ENCODE measurements at regions not wholly inside any gene's neighbourhood (a gene's known extent, or its start where the extent isn't known, plus 50 kb on each side); places are given as distances from the start of the nearest gene placed in this dataset.

- POLR2A ChIA-PET, result no interaction called here
- TF ChIP-seq NFE2 (CRISPR knock-in tag; IDR thresholded peaks at IDR 0.05), result no peak
- no peak for TF ChIP-seq ZNF501 (CRISPR knock-in tag; IDR thresholded peaks at IDR 0.05)
- no peak for TF ChIP-seq ZBTB14 (CRISPR knock-in tag; IDR thresholded peaks at IDR 0.05)
- Histone ChIP-seq H3K27me3 (ENCODE audit: control insufficient read depth in 1 of 2, insufficient read depth in 2 of 2, low read length in 2 of 2) (no peaks in the 10 kb centered on the region), H3K9me3 (ENCODE audit: low read length) (no peaks in the 10 kb centered on the region), H3K27ac (ENCODE audit: extremely low read length, insufficient read depth, low read length) (no peak overlapping the region), H3K36me3 (replicated peaks in 1 of 2; ENCODE audit: control insufficient read depth in 1 of 2, insufficient read depth in 2 of 2, low read length in 2 of 2) (no peaks in the 10 kb centered on the region), H3K9ac (ENCODE audit: insufficient read depth, low read depth, low read length) (no peak overlapping the region), H3K4me1 (ENCODE audit: insufficient read depth, low read length) (no peaks in the 10 kb centered on the region), H2AFZ (ENCODE audit: low read length) (no peak overlapping the region), H4K20me1 (ENCODE audit: insufficient read depth, low read length) (no peaks in the 10 kb centered on the region), H3K79me2 (ENCODE audit: insufficient read depth, low read length) (no peaks in the 10 kb centered on the region), H3K4me3 (replicated peaks in 1 of 3; ENCODE audit: insufficient read depth in 1 of 3, low read depth in 2 of 3, low read length in 3 of 3) (no peak overlapping the region), H3K4me2 (ENCODE audit: low read depth, low read length) (no peak overlapping the region)
- BruUV-seq (replicated peaks), result no TSS peak
- in situ Hi-C loops (cut with HindIII; ENCODE audit: extremely low pct_ligation_motif_present, low pct_unique_long_range_greater_than_20kb) (no loop called here), intact Hi-C loops (cut with micrococcal nuclease; ENCODE audit: unreplicated experiment) (no loop called here)
- DNase-seq (ENCODE audit: low spot score) (no peak), ATAC-seq (no peak), FAIRE-seq (no peak)
- 5% methylated on average over 3 of the region's 3 CpGs for WGBS (ENCODE audit: low lambda C conversion rate)
- CTCF ChIA-PET (ENCODE audit: low intra/inter-chr PET ratio, low total read pairs), result no interaction called here
These were observed 250.4 kb upstream of the TTC14 start for GRCh38 chr3:180351601-180352000.

- H3K27ac ChIP-seq (ENCODE audit: extremely low read length, insufficient read depth, low read length), result no peak overlapping the region
- no peak overlapping the region for H3K9ac ChIP-seq (ENCODE audit: insufficient read depth, low read depth, low read length)
- no peaks in the 10 kb centered on the region for H3K36me3 ChIP-seq (replicated peaks in 1 of 2; ENCODE audit: control insufficient read depth in 1 of 2, insufficient read depth in 2 of 2, low read length in 2 of 2)
- intact Hi-C loops (cut with micrococcal nuclease; ENCODE audit: unreplicated experiment) (no loop called here), in situ Hi-C loops (cut with HindIII; ENCODE audit: extremely low pct_ligation_motif_present, low pct_unique_long_range_greater_than_20kb) (no loop called here)
- DNase-seq (ENCODE audit: low spot score), result no peak
- POLR2A ChIA-PET, result no interaction called here
- H2AFZ ChIP-seq (ENCODE audit: low read length), result no peak overlapping the region
- no peak for ATAC-seq
- H3K4me1 ChIP-seq (ENCODE audit: insufficient read depth, low read length), result no peaks in the 10 kb centered on the region
- H3K4me2 ChIP-seq (ENCODE audit: low read depth, low read length), result no peak overlapping the region
- no peaks in the 10 kb centered on the region for H3K27me3 ChIP-seq (ENCODE audit: control insufficient read depth in 1 of 2, insufficient read depth in 2 of 2, low read length in 2 of 2)
- H3K9me3 ChIP-seq (ENCODE audit: low read length), result no peaks in the 10 kb centered on the region
- H4K20me1 ChIP-seq (ENCODE audit: insufficient read depth, low read length), result no peaks in the 10 kb centered on the region
- FAIRE-seq, result no peak
- 19% methylated on average over 1 of the region's 1 CpG for WGBS (ENCODE audit: low lambda C conversion rate)
- CTCF ChIA-PET (ENCODE audit: low intra/inter-chr PET ratio, low total read pairs), result no interaction called here
- TF ChIP-seq ZNF496 (CRISPR knock-in tag; IDR thresholded peaks at IDR 0.05; ENCODE audit: insufficient replicate concordance) (no peak), HNRNPLL (IDR thresholded peaks at IDR 0.05; ENCODE audit: low read depth, low read length, poor library complexity, severe bottlenecking) (no peak), TOE1 (CRISPR knock-in tag; IDR thresholded peaks at IDR 0.05) (no peak), MAFG (CRISPR knock-in tag; IDR thresholded peaks at IDR 0.05) (no peak), PBX2 (CRISPR knock-in tag; IDR thresholded peaks at IDR 0.05) (no peak)
- no TSS peak for BruUV-seq (replicated peaks)
- no peaks in the 10 kb centered on the region for H3K79me2 ChIP-seq (ENCODE audit: insufficient read depth, low read length)
- H3K4me3 ChIP-seq (replicated peaks in 1 of 3; ENCODE audit: insufficient read depth in 1 of 3, low read depth in 2 of 3, low read length in 3 of 3), result no peak overlapping the region
These were observed 249.7 kb upstream of the TTC14 start for GRCh38 chr3:180352261-180352660.
